ENCODE measurements at regions not wholly inside any gene's neighbourhood (a gene's known extent, or its start where the extent isn't known, plus 50 kb on each side); places are given as distances from the start of the nearest gene placed in this dataset.

- H2BK15ac ChIP-seq (ENCODE audit: low read length): no peak overlapping the region
- no peaks in the 10 kb centered on the region for H3K23me2 ChIP-seq (ENCODE audit: low read depth, low read length)
- no peak overlapping the region for H3K9ac ChIP-seq (replicated peaks in 1 of 4; ENCODE audit: extremely low read depth in 1 of 4, low read depth in 3 of 4, low read length in 3 of 4)
- no peak overlapping the region for H4K5ac ChIP-seq (ENCODE audit: insufficient read length, low read depth, low read length)
- no peaks in the 10 kb centered on the region; a peak in 1 of 7 replicates for H3K27me3 ChIP-seq (replicated peaks in 1 of 4; ENCODE audit: control insufficient read depth in 3 of 4, extremely low read depth in 1 of 4, insufficient read depth in 3 of 4, low read length in 3 of 4)
- H3K18ac ChIP-seq (ENCODE audit: extremely low read depth, low read length): no peak overlapping the region
- no peak overlapping the region for H2BK20ac ChIP-seq (ENCODE audit: low read length)
- DNase-seq (ENCODE audit: low read depth in 1 of 2, low spot score in 2 of 2) (no peak), FAIRE-seq (no peak)
- no peak overlapping the region for H3K23ac ChIP-seq (ENCODE audit: insufficient read length)
- no peaks in the 10 kb centered on the region for H4K20me1 ChIP-seq (replicated peaks in 1 of 2; ENCODE audit: control insufficient read depth in 1 of 2, insufficient read depth in 2 of 2, low read length in 2 of 2)
- H3K14ac ChIP-seq (ENCODE audit: insufficient read length): no peak overlapping the region
- H3K4me2 ChIP-seq (ENCODE audit: insufficient read depth in 1 of 2, low read depth in 2 of 2, low read length in 2 of 2): no peak overlapping the region
- no peak overlapping the region for H2BK120ac ChIP-seq (replicated peaks; ENCODE audit: low read depth, low read length)
- no peaks in the 10 kb centered on the region for H3K79me2 ChIP-seq (ENCODE audit: control insufficient read depth in 1 of 2, insufficient read depth in 2 of 2, low read length in 2 of 2)
- H3K4ac ChIP-seq (replicated peaks; ENCODE audit: insufficient read length, low read depth, low read length): no peak overlapping the region
- H2BK5ac ChIP-seq (ENCODE audit: low read depth, low read length): no peak overlapping the region
- H4K8ac ChIP-seq (ENCODE audit: extremely low read depth, insufficient read depth, low read length): no peak overlapping the region
- H3K9me3 ChIP-seq (ENCODE audit: insufficient read depth in 2 of 2, low read depth in 1 of 2, low read length in 1 of 2): peaks cover 0 to 2% of the 10 kb centered on the region in 2 experiments; a peak in 1 of 4 replicates
- no peaks in the 10 kb centered on the region for H3K36me3 ChIP-seq (ENCODE audit: control insufficient read depth in 2 of 4, insufficient read depth in 4 of 4, low read length in 3 of 4)
- POLR2A ChIA-PET (ENCODE audit: partially characterized antibody): no interaction called here
- no peak overlapping the region for H3K27ac ChIP-seq (ENCODE audit: low read depth, low read length)
- no peak overlapping the region for H2AFZ ChIP-seq (ENCODE audit: low read length)
- H3K4me3 ChIP-seq (ENCODE audit: extremely low read depth in 1 of 4, insufficient read depth in 2 of 4, low read depth in 3 of 4, low read length in 4 of 4): no peak overlapping the region
- no peak overlapping the region for H2AK5ac ChIP-seq (ENCODE audit: low read depth, low read length)
- no peak overlapping the region for H3K56ac ChIP-seq (replicated peaks; ENCODE audit: insufficient read length, low read depth, low read length)
- H3K4me1 ChIP-seq (replicated peaks in 1 of 4; ENCODE audit: control insufficient read depth in 3 of 4, insufficient read depth in 4 of 4, low read length in 3 of 4): no peaks in the 10 kb centered on the region
- no peak for TF ChIP-seq YY1 (IDR thresholded peaks at IDR 0.05; ENCODE audit: low read depth, low read length)
- no peak for TF ChIP-seq SP4 (IDR thresholded peaks at IDR 0.05; ENCODE audit: low read length)
- no peak for TF ChIP-seq JUND (IDR thresholded peaks at IDR 0.05; ENCODE audit: low read length)
- no peak for TF ChIP-seq CREB1 (IDR thresholded peaks at IDR 0.05)
- no peak for TF ChIP-seq CBX8 (IDR thresholded peaks at IDR 0.05; ENCODE audit: borderline replicate concordance, low read depth, low read length)
- no peak for TF ChIP-seq POLR2AphosphoS5 (IDR thresholded peaks at IDR 0.05; ENCODE audit: low read depth, low read length)
- TF ChIP-seq TBP (IDR thresholded peaks at IDR 0.05; ENCODE audit: low read depth, low read length): no peak
- TF ChIP-seq POLR2A (IDR thresholded peaks at IDR 0.05; ENCODE audit: control extremely low read depth in 1 of 2, low read depth in 2 of 2, low read length in 2 of 2): no peak
- no peak for TF ChIP-seq KDM1A (IDR thresholded peaks at IDR 0.05; ENCODE audit: borderline replicate concordance, low read length)
- H4K91ac ChIP-seq (replicated peaks; ENCODE audit: insufficient read length, low read length): no peak overlapping the region
- H2BK12ac ChIP-seq (ENCODE audit: low read depth, low read length): no peak overlapping the region
- CTCF ChIA-PET (ENCODE audit: partially characterized antibody): interaction anchor here (0.6 to 3.0 kb wide), 2 partner anchors 9 to 11 kb away, joined by 3 to 11 read pairs; no protein-coding TSS in a partner anchor
- no peaks in the 10 kb centered on the region for H3K79me1 ChIP-seq (ENCODE audit: low read depth, low read length)
These were observed 151.0 kb upstream of the TOX3 start for GRCh38 chr16:52697971-52698370.
